GM19397 (cell line): ENCODE measurements at regions not wholly inside any gene's neighbourhood (a gene's known extent, or its start where the extent isn't known, plus 50 kb on each side); places are given as distances from the start of the nearest gene placed in this dataset.

Source experiments
- ATAC-seq: cut with Tn5 transposase; IDR thresholded peaks from one replicate; pipeline ENCODE4 v1.9.1; 2021; ENCODE audit warnings: mild to moderate bottlenecking, moderate library complexity; ENCODE audit not compliant: unreplicated experiment

DNA sequence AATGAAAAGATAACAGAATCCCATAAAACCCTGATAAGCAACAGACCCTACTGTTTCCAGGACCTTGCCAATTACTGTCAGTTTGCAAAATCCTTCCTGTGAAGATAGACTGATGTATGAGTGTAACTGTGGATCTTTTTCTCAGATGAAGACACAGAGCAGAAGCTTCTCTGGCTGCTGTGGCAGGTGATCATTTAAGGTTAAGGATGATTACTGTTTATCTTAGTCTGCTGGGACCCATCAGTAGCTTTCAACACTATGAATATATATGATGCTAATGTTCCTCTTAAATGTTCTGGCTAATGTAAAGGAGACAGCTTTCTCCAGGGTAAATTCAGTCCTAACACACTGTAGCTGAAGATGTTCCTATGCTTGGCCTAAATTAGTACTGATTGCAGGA, 56.0 kb upstream of the CTTNBP2 start:
- no peak for ATAC-seq

DNA sequence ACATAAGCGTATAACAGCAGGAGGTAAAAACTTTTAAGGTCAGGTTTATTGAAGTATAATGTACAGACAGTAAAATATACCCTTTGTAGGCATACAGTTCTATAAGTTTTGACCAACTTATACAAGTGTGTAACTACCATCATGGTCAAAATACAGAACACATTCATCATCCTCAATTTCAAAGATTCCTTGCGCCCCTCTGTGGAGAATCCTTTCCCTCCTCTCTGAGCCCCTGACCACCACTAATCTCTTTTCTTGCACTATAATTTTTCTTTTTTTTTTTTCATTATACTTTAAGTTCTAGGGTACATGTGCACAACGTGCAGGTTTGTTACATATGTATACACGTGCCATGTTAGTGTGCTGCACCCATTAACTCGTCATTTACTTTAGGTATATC, 58.1 kb upstream of the CTTNBP2 start:
- no peak for ATAC-seq

DNA sequence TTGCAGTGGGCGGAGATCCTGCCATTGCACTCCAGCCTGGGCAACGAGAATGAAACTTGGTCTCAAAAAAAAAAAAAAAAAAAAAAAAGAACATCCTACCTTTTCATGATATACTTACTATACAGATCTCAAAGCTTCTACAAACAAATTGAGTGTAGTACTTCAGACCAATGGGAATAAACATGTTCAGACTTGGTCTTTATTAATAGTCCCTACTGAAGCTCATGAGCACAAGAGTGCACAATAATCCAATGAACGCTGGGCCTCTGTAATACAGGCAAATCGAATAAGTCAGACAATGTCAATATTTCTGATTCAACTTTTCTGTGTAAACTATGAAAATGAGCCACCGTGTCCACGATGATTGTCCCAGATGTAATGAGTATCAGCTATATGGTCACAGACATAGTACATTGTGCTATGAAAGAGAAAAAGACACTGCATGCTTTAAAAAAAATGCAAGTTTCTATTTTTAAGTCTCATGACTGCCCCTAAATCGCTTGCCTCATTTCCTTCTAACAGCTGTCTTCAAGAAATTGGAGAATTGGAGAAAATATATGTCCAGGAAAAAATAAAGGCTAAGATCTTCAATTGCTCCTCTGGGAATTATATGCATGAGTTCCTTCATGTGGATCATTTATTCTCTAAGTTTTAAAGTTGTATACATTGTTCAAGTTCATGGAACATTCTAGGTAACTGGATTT, 64.0 kb upstream of the CTTNBP2 start:
- no peak for ATAC-seq

DNA sequence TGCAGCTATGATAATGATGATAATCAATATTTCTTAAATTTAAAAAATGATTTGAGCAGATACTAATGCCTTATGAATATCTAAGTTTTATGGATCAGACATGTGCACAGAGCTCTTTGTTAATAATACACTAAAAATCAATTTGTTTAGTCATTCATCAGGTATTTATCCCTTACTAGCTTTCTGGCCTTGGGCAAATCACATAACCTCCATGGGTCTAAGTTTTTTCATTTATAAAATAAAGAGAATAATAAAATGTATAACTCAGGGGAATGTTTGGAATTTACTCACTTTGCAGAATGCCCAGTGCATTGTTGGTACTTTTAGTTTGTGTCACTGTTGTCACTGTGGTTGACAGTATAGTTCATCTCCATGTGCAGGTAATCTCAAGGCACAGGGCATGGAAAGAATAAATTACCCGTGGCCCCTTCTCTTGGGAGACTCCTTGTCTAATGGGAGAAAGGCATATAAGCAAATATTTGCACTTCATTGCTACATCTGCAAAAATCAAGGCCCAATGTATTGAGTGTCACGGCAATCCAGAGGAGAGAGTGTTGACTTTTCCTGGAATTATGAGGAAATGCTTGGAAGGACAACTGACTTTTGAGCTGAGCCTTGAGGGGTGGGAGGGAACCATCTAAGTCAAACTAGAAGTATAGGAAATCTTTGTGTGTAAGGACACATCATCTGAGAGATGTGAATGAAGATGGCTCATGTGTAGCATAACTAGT, 64.7 kb upstream of the CTTNBP2 start:
- no peak for ATAC-seq

DNA sequence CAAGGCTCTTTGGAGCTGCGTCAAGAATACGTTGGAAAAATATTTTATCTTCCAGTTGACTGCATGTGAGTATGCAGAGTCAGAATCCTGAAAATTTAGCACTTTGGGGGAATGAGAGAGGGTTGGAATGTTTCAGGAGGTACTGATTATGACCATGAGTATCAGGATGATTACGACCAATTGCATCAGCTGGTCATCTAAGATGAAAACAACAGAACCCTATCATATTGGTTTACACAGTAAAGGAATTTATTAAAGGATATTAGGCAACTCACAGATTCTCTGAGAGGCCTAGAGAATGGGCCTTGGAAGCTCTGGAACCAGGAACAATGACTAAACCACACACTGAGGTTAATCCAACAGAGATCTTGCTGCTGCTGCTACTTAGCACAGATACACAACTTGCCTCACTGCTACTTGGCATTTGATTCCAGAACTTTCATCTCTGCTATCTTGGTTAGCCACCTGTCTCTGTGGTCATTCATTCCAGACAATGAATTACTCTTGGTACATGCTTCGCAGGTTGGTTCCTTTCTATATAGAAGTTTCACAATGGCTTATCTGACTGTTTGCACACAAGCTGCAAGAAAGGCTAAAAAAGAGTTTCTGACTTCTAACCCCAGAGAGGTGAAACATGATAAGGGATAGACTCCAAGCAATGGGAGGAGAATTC, 68.0 kb upstream of the CTTNBP2 start:
- no peak for ATAC-seq

DNA sequence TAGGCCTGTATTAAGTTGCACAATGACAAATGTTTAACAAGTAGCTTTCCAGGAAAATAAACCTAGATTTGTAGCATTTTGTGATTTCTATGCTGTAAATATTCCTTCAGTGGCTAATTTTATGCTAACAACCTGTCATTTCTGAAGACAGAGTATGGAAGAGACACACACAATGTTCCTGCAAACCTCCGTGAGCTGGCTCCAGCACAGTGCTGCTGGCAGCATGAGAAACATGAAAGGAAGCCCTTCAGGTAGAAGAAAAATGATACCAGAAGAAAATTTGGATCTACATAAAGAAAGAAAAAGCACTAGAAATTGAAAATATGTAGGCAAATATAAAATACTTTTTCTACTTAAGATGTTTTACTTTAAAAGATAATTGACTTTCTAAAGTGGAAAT, 69.5 kb upstream of the CTTNBP2 start:
- no peak for ATAC-seq

DNA sequence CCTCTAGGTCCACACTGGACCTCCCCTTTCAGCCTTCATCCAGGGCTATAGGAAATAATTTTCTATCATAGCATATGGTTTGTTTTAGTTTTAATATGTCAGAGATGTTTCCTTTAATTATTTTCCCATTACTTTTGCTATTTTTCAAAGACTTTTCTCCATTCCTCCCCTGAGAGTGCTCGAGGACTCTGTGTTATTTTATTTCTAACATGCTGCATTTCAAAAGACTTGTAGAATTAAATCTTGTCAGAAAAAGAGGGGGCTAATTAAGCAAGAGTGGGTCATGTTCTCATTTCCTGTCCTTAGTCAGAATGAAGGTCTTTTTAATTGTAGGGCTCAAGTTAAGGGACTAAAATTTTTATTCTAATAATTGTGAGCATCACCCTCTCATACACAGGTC, 71.6 kb upstream of the CTTNBP2 start:
- no peak for ATAC-seq

DNA sequence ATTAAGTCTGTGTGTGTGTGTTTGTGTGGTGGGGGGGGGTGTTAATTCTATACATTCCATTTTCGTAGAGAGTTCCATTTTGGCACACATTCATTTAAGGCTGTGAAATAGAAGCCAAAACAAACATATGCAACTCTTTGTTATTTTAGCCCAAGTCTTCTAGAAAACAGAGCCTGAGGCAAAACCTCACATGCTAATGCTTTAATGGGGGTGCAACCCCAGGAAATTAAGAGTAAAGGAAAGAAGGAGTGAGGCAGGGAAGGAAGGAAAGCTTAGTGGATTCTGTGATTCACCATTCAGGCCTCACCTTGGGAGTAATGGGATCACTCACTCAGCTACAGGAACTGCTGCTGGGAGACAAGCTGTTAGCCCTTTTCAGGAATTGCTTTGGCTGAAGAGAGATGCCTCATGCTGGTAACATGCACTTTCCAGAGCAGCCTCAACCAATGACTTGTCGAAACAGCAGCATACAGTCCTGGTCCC, 73.0 kb upstream of the CTTNBP2 start:
- ATAC-seq: no peak

DNA sequence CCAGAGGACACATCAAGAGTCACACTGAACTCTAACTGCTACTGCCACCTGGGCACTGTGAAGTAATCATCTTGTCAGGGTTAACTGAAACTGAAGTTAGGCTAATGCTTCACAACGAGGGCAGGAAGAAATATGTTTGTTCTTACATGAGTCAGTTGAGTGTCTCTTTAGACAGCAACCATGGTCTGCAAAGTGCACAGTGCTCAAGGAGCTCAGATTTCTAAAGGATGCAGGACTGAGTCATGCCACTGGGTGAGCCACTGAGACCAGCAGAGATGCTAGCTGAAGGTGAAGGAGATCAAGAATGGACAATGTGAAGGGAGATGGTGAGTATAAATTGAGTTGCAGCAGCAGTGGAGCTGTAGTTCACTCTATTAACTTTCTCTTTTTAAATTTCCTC, 76.0 kb upstream of the CTTNBP2 start:
- ATAC-seq: no peak

DNA sequence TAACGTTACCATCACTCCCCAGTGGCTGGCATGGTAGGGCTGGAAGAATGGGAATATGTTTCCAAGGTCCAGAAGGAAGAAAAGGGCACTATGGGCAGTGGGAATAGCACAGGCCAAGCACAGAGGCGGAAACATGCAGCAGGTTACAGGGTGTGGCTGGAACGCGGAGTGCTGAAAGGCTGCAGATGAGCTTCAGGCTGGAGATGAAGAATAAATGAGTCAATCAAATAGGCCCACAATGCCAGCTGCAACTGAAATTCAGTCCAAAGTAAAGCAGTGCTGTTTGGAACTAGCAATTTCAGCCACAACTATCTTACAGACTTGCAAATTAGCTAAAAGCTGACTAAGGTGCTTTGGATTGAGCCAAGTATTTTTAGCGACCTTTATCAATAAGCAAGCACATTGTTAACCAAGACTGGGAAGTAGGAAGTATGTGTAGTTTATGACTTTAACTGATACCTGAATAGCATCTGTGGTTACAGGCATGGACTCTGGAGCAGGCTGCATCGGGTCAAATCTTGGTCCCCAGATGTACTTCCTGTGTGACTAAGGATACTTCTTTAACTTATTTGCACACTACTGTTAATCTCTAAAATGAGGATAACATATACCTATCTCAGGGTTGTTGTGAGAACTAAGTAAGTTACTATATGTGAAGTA, 77.5 kb upstream of the CTTNBP2 start:
- ATAC-seq: no peak

DNA sequence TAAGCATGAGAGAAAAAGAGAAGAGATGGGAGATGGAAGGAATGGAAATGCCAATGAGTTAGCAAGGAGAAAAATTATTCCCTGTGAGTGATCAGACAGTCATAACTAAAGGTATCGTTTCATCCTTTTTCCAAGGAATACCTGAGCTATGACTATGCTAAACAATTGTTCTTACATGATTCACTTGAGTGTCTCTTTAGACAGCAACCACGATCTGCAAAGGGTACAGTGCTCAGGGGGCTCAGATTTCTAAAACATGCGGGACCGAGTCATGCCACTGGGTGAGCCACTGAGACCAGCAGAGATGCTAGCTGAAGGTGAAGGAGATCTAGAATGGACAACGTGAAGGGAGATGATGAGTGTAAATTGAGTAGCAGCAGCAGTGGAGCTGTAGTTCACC, 78.0 kb upstream of the CTTNBP2 start:
- no peak for ATAC-seq

DNA sequence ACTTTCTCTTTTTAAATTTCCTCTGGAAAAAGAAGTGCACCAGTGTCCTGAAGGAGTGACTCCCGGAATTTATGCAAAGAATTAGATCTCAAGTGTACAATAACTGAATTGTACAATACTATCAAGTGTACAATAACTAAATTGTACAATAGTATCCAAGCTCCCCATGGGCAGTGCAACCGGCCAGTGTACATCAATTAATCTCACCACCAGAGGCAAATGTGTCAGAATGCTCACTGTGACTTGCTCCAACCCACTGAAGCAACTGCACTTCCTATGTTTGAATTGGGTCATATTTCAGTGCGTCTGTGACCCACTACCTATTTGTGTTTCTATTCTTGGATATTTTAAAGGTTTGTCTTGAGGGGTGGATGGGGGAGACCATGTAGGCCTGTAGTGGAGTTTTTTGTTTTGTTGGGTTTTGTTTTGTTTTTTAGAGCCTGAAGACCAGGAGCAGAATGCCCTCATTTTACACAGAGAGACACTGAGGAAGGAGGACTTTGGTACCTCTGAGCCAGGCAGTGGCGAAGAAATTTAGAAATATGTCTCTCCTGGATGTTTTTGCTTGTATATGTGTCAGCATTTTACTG, 78.5 kb upstream of the CTTNBP2 start:
- ATAC-seq: no peak

DNA sequence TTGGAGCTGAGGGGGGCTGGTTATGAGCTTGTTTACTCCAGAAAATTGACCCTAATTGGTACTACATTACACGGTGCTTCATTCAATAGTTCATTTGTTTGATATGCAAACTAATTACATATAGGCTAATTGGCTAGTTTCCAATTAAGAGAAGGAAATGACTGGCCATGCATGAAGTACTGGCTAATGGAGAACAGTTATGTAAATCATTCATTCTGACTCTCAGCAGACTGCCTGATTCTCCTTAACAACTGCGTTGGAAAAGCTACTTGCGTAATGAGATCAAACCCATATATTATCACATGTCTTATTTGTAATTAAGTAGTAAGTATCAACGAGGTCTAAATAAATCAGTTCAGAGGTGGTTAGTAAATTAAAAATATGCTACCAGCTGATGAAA, 81.8 kb upstream of the CTTNBP2 start:
- no peak for ATAC-seq

DNA sequence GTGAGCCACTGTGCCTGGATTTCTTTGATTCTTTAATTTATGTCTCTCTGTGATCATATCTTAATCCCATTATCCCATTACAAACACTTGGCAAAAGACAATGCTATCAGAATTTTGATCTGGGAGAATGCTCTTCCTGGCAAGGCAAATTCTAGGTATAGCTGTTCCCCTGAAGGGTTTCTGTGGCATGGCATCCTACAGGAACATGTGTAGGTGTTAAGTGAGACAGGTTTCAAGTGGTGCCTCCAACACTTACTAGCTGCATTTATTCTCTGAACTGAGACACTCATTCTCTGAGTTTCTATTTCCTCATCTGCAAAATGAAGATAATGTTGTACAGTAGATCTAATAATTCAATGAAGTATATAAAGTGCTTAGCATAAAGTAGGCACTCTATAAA, 87.1 kb upstream of the CTTNBP2 start:
- ATAC-seq: no peak

DNA sequence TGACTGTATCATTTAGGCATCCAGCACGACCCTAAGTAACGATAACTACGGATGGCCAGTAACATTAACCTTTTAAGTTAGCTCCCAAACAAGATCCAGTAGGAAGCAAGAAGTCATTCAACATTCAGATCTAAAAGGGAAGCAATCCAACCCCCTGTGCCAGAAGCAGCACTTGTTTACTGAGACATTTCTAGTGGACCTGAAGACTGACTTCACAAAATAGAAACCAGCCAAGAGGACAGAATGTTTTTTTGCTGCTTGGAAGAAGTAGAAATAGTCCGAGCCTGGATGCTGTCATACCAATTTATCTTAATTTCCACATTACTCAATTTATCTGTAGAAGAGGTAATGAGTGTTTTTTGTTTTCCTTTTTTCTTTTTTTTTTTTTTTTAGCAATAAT, 88.0 kb upstream of the CTTNBP2 start:
- ATAC-seq: no peak

DNA sequence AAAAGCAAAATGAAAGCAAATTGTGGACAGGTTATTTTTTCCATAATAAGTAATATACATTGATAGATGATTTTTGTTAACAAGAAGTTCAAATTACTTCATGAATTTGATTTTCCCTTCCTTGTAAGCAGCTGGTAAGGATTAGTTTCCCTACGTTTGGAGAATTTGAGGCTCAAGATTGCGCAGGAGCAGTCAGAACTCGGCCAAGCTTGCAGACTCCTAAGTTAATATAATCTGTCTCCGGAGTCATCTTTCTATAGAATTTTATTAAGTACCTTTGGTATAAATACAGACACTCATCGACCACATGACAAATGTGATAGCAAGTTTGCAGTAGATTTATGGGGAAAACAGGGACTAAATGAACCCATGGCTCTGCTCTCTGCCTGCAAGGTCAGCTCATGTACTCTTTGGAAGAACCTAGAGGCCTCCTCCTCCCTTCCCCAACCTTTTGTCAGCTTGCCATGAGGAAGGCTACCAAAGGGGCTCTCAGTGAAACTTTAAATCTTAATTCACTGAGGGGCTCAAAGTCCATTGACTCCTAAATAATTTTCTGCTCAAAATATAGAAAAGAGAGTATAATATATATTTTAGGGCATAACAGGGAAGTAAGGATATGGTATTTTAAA, 89.2 kb upstream of the CTTNBP2 start:
- no peak for ATAC-seq

DNA sequence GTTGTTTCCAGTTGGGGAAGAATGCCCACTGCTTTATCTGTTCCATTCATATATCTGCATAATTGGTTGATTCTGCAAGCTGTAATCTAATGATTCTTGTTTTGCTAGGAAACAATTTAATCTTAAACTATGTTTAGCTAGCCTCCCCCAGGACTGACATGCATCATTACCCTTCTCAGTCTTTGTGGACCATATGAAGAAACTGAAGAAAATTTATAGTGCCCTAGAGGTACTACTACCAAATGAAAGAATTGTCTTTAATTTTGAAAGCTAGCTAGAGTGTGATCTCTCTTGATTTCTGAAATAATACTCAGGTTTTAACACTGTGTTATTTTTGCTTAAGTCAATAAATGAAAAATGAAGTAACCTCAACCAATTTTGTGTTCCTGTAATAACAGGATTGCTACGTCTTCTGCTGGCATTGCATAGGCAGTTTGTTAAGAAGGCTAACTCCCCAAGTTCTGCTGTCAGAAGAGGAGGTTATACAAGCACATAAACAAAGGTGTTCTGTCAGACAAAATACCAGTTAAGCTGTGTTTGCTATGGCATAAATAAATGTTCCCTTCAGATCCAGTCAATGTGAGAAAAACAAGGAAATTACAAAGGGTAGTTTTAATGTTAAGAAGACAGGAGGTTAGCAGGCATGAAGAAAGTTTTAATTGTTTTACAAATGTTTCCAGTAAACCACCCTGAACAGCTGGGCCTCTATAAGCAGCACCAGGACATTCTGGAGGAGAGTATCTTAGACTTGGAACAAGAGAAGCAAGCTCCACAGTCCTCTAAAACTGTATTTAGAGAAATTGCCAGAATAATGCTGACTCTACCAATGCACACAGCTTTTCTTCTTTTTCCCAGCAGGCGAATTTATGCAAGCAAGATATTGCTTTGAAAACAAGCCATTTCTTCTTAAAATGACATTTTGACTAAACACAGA, 90.3 kb upstream of the CTTNBP2 start:
- no peak for ATAC-seq

DNA sequence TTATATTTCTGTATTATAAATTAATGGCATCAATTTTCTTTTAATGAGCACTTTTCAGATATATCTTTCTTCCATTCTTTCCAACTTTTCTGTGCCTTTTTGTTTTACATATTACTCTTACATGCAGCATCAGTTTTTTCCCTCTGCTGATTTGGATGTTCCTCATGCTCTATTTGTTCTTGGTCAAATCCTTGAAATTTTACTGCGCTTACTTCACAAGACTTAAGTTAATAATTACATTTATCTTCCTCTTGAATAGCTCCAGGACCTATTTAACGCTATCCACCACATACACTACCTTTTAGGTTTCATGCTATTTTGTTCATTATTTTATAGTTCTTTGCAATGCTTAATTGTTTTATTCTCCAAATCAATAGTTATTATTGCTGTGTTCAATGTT, 97.6 kb upstream of the CTTNBP2 start:
- ATAC-seq: no peak

DNA sequence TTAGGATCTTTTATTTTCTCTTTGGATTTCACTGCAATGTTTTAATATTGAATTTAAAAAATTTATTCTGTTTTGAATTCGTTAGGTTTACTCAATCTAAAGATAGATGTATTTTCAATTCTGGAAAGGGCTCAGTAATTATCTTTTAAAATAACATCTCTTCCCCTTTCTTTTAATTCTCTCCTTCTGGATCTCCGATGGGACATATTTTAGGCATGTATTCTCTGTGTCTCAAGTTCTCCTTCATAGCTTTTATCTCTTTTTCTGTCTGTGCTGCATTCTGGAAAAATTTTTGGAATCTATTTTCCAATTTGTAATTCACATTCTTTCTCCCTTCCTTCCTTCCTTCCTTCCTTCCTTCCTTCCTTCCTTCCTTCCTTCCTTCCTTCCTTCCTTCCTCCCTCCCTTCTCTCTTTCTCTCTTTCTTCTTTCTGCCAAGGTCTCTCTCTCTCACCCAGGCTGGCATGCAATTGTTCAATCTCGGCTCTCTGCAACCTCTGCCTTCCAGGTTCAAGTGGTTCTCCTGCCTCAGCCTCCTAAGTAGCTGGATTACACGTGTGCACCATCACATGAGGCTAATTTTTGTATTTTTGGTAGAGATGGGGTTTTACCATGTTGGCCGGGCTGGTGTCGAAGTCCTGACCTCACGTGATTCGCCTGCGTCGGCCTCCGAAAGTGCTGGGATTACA, 98.5 kb upstream of the CTTNBP2 start:
- no peak for ATAC-seq
